SIG-M5 treated with dmso at 0.1 percent for 504 hours (cell line): ENCODE measurements at regions not wholly inside any gene's neighbourhood (a gene's known extent, or its start where the extent isn't known, plus 50 kb on each side); places are given as distances from the start of the nearest gene placed in this dataset.
A peak's percentile ranks its signal among the peaks of the same experiment; 100 is the strongest.
"Not testable (repeated sequence)": the region's sequence is repeated elsewhere in the genome, so short reads cannot be mapped to it uniquely, and the experiment has no call there.

Experiments used
- DNase-seq: peaks from one replicate; lab custom pipeline; 2025; ENCODE audit not compliant: unreplicated experiment; lab: John Stamatoyannopoulos, UW

- peak; percentile 10 for DNase-seq
Measured at GRCh38 chr9:117936185-117937130, 232.3 kb downstream of the TLR4 start.

- no peak for DNase-seq
Measured at GRCh38 chr9:117938086-117938485, 233.9 kb downstream of the TLR4 start.

GRCh38 chr9:117938896-117939295 is 234.7 kb downstream of the TLR4 start:
- no peak for DNase-seq

GRCh38 chr9:117944750-117945149 is 240.5 kb downstream of the TLR4 start:
- DNase-seq, result not testable (repeated sequence)

- DNase-seq, result no peak
Measured at GRCh38 chr9:117945286-117945685, 241.1 kb downstream of the TLR4 start.

- no peak for DNase-seq
Measured at GRCh38 chr9:117951127-117951526, 246.9 kb downstream of the TLR4 start.

- DNase-seq, result no peak
Measured at GRCh38 chr9:117952581-117952980, 248.4 kb downstream of the TLR4 start.

- no peak for DNase-seq
Measured at GRCh38 chr9:117957267-117957666, 253.1 kb downstream of the TLR4 start.

GRCh38 chr9:117958726-117959125 is 254.5 kb downstream of the TLR4 start:
- DNase-seq, result no peak

GRCh38 chr9:117963493-117964090 is 259.4 kb downstream of the TLR4 start:
- DNase-seq, result no peak

- no peak for DNase-seq
Measured at GRCh38 chr9:117970276-117971050, 266.3 kb downstream of the TLR4 start.

GRCh38 chr9:117974108-117974507 is 269.9 kb downstream of the TLR4 start:
- no peak for DNase-seq

GRCh38 chr9:117979914-117980313 is 275.7 kb downstream of the TLR4 start:
- no peak for DNase-seq

GRCh38 chr9:117987945-117988344 is 283.7 kb downstream of the TLR4 start:
- DNase-seq, result no peak

- no peak for DNase-seq
Measured at GRCh38 chr9:117992006-117992405, 287.8 kb downstream of the TLR4 start.

GRCh38 chr9:118000581-118000980 is 296.4 kb downstream of the TLR4 start:
- DNase-seq, result no peak

GRCh38 chr9:118003240-118003639 is 299.0 kb downstream of the TLR4 start:
- no peak for DNase-seq

- DNase-seq, result no peak
Measured at GRCh38 chr9:118008246-118008645, 304.0 kb downstream of the TLR4 start.

- DNase-seq, result no peak
Measured at GRCh38 chr9:118009614-118010013, 305.4 kb downstream of the TLR4 start.

GRCh38 chr9:118017607-118018122 is 313.5 kb downstream of the TLR4 start:
- no peak for DNase-seq

- DNase-seq, result no peak
Measured at GRCh38 chr9:118023644-118024043, 319.4 kb downstream of the TLR4 start.
